ENCODE measurements at regions not wholly inside any gene's neighbourhood (a gene's known extent, or its start where the extent isn't known, plus 50 kb on each side); places are given as distances from the start of the nearest gene placed in this dataset. TPM values are rescaled to one million over a fixed set of nuclear protein-coding genes. Genes with fewer than 3 reads are reported as not detected.
"Not testable (repeated sequence)": the region's sequence is repeated elsewhere in the genome, so short reads cannot be mapped to it uniquely, and the experiment has no call there.

GRCh38 chr15:79779746-79780145, 117.1 kb downstream of the MTHFS start:
- Histone ChIP-seq H3K27me3 (replicated peaks in 1 of 4; ENCODE audit: control extremely low read depth in 1 of 4, control insufficient read depth in 3 of 4, insufficient read depth in 4 of 4, low read length in 3 of 4) (peaks cover 0 to 4% (median 1%) of the 10 kb centered on the region in 4 experiments), H3K79me2 (ENCODE audit: control insufficient read depth, insufficient read depth, low read length) (no peaks in the 10 kb centered on the region), H3K9me3 (ENCODE audit: control extremely low read depth in 1 of 3, control insufficient read depth in 2 of 3, insufficient read depth in 1 of 3, low read length in 2 of 3) (peaks cover 0 to 18% (median 3%) of the 10 kb centered on the region in 3 donors), H2AFZ (ENCODE audit: insufficient read depth, low read depth, low read length, poor library complexity, severe bottlenecking) (no peak overlapping the region), H3K36me3 (replicated peaks in 1 of 2; ENCODE audit: control extremely low read depth in 1 of 2, control insufficient read depth in 1 of 2, extremely low read depth in 1 of 2, insufficient read depth in 2 of 2, low read length in 1 of 2) (no peaks in the 10 kb centered on the region), H3K4me1 (ENCODE audit: control insufficient read depth in 2 of 2, insufficient read depth in 2 of 2, low read length in 2 of 2) (no peaks in the 10 kb centered on the region), H3K4me3 (ENCODE audit: control extremely low read depth in 1 of 5, extremely low read depth in 1 of 5, insufficient read depth in 1 of 5, low read depth in 2 of 5, low read length in 4 of 5) (no peak overlapping the region), H3K9ac (ENCODE audit: low read length) (no peak overlapping the region), H3K4me2 (replicated peaks; ENCODE audit: low read depth, low read length, poor library complexity, severe bottlenecking) (no peak overlapping the region), H4K20me1 (ENCODE audit: control insufficient read depth, insufficient read depth, low read length, poor library complexity, severe bottlenecking) (no peaks in the 10 kb centered on the region), H3K27ac (ENCODE audit: low read length in 2 of 2) (no peak overlapping the region)
- ChIA-PET POLR2A (no interaction called here), CTCF (no interaction called here)
- Mint-ChIP-seq H3K4me3 (no peak overlapping the region), H3K4me1 (no peaks in the 10 kb centered on the region), H3K27ac (no peak overlapping the region), H3K9me3 (ENCODE audit: insufficient read depth) (peaks cover 15% of the 10 kb centered on the region), H3K27me3 (peaks cover 25% of the 10 kb centered on the region)
- no CpG with 5 or more reads among the region's 2 CpGs for WGBS (ENCODE audit: insufficient coverage)
- intact Hi-C loops (cut with micrococcal nuclease), result no loop called here
- DNase-seq, result no peak
- no peak for TF ChIP-seq EZH2 (IDR thresholded peaks at IDR 0.05; ENCODE audit: borderline replicate concordance, insufficient read depth, low read depth, low read length, poor library complexity, severe bottlenecking)
- TF ChIP-seq, protein P1, sequence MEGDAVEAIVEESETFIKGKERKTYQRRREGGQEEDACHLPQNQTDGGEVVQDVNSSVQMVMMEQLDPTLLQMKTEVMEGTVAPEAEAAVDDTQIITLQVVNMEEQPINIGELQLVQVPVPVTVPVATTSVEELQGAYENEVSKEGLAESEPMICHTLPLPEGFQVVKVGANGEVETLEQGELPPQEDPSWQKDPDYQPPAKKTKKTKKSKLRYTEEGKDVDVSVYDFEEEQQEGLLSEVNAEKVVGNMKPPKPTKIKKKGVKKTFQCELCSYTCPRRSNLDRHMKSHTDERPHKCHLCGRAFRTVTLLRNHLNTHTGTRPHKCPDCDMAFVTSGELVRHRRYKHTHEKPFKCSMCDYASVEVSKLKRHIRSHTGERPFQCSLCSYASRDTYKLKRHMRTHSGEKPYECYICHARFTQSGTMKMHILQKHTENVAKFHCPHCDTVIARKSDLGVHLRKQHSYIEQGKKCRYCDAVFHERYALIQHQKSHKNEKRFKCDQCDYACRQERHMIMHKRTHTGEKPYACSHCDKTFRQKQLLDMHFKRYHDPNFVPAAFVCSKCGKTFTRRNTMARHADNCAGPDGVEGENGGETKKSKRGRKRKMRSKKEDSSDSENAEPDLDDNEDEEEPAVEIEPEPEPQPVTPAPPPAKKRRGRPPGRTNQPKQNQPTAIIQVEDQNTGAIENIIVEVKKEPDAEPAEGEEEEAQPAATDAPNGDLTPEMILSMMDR (IDR thresholded peaks at IDR 0.05), result no peak
- no peak for ATAC-seq (ENCODE audit: low read depth)

DNA sequence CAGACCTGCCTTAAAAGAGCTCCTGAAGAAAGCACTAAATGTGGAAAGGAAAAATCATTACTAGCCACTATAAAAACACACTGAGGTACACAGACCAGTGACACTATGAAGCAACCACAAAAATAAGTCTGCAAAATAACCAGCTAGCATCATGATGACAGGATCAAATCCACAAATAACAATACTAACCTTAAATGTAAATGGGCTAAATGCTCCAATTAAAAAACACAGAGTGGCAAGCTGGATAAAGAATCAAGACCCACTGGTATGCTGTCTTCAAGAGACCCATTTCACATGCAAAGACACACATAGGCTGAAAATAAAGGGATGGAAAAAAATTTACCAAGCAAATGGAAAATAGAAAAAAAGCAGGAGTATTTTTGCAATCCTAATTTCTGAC, 114.5 kb downstream of the MTHFS start:
- H3K27me3 Mint-ChIP-seq, result peaks cover 21% of the 10 kb centered on the region
- H3K4me1 Mint-ChIP-seq, result not testable (repeated sequence)

More for the DNA sequence above, 114.5 kb downstream of the MTHFS start:
- DNase-seq; ATAC-seq (ENCODE audit: low read depth); intact Hi-C loops (cut with micrococcal nuclease); H3K4me1 ChIP-seq (ENCODE audit: control insufficient read depth in 2 of 2, insufficient read depth in 2 of 2, low read length in 2 of 2); H2AFZ ChIP-seq (ENCODE audit: insufficient read depth, low read depth, low read length, poor library complexity, severe bottlenecking); CTCF ChIA-PET; H3K79me2 ChIP-seq (ENCODE audit: control insufficient read depth, insufficient read depth, low read length); H3K36me3 ChIP-seq (replicated peaks in 1 of 2; ENCODE audit: control extremely low read depth in 1 of 2, control insufficient read depth in 1 of 2, extremely low read depth in 1 of 2, insufficient read depth in 2 of 2, low read length in 1 of 2); H4K20me1 ChIP-seq (ENCODE audit: control insufficient read depth, insufficient read depth, low read length, poor library complexity, severe bottlenecking); H3K9ac ChIP-seq (ENCODE audit: low read length); H3K27me3 ChIP-seq (replicated peaks in 1 of 4; ENCODE audit: control extremely low read depth in 1 of 4, control insufficient read depth in 3 of 4, insufficient read depth in 4 of 4, low read length in 3 of 4); H3K4me3 Mint-ChIP-seq; H3K27ac ChIP-seq (ENCODE audit: low read length in 2 of 2); H3K4me3 ChIP-seq (ENCODE audit: control extremely low read depth in 1 of 5, extremely low read depth in 1 of 5, insufficient read depth in 1 of 5, low read depth in 2 of 5, low read length in 4 of 5); H3K4me2 ChIP-seq (replicated peaks; ENCODE audit: low read depth, low read length, poor library complexity, severe bottlenecking); H3K27ac Mint-ChIP-seq; POLR2A ChIA-PET: not testable (repeated sequence)
- H3K9me3 ChIP-seq (ENCODE audit: control extremely low read depth in 1 of 3, control insufficient read depth in 2 of 3, insufficient read depth in 1 of 3, low read length in 2 of 3), result peaks cover 0 to 18% (median 3%) of the 10 kb centered on the region in 3 donors
- peaks cover 18% of the 10 kb centered on the region for H3K9me3 Mint-ChIP-seq (ENCODE audit: insufficient read depth)

Small RNAs in the stretch of these regions (small RNA-seq; reads per million reads assigned to genes)
- not detected for gene AC026826.2 (ENCODE audit: insufficient read length, low read depth, low replicate concordance)
- not detected for gene AC026826.3 (ENCODE audit: insufficient read length, low read depth, low replicate concordance)

Measured in B cell (primary cell).